ENCODE measurements at regions not wholly inside any gene's neighbourhood (a gene's known extent, or its start where the extent isn't known, plus 50 kb on each side); places are given as distances from the start of the nearest gene placed in this dataset.

DNA sequence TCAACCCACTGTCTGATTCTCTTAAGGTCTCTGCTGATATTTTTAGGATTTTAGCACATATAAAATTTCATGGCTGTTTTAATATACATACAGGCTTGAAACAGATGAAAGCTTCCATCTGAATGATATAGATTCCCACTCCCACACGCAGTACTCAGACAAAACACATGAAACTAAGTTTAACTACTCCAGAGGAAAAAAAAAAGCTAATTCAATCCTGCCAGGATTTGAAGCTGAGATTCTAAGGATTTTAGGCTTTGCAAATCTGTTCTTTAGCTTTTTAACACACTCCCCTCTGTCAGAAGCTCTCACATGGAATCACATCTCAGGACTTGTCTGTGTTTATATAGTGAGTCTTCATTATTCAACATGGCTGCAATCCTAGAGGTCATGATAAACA, 217.3 kb downstream of the BCAT1 start:
- H3K4me2 ChIP-seq (ENCODE audit: low read depth, low read length, poor library complexity, severe bottlenecking): no peak overlapping the region
- no peak overlapping the region for H3K4me3 ChIP-seq (ENCODE audit: insufficient read depth, low read length, poor library complexity, severe bottlenecking)

DNA sequence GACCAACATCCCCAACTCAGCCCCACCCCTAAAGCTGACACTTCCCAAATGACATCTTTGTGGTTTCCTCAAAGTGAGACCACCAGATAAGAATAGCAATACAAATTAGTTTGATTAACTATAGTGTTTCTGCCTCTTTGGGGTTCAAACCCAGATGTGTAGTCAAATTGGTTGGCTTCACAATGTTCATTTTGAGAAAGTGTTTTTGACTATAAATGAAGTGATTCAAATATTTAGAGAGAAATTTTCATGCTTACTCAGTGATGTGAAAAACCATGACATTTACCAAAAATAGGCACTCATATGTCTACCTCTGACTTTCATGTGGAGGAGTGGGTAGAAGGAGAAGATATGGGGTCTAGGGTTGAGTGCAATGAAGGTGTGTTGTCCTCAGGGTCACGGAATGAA, 218.4 kb downstream of the BCAT1 start:
- Histone ChIP-seq H3K9ac (ENCODE audit: low read length) (no peak overlapping the region), H2AFZ (ENCODE audit: low read depth, low read length, severe bottlenecking) (no peak overlapping the region), H3K9me3 (ENCODE audit: insufficient read depth, low read length) (no peaks in the 10 kb centered on the region), H3K27ac (ENCODE audit: low read depth, low read length) (no peak overlapping the region), H3K27me3 (ENCODE audit: low read length) (no peaks in the 10 kb centered on the region), H3K4me2 (ENCODE audit: low read depth, low read length, poor library complexity, severe bottlenecking) (no peak overlapping the region), H4K20me1 (ENCODE audit: low read depth, low read length) (no peaks in the 10 kb centered on the region), H3K36me3 (ENCODE audit: low read length) (no peaks in the 10 kb centered on the region), H3K9me2 (replicated peaks; ENCODE audit: insufficient read depth, low read length) (no peaks in the 10 kb centered on the region), H3K4me3 (ENCODE audit: insufficient read depth, low read length, poor library complexity, severe bottlenecking) (no peak overlapping the region), H3F3A (ENCODE audit: insufficient read depth) (no peaks in the 10 kb centered on the region), H3K79me2 (ENCODE audit: insufficient read depth, low read length) (no peaks in the 10 kb centered on the region)
- no peak for TF ChIP-seq EZH2phosphoT487 (conservative IDR thresholded peaks at IDR 0.05; ENCODE audit: low read length)
- TF ChIP-seq, protein P1, sequence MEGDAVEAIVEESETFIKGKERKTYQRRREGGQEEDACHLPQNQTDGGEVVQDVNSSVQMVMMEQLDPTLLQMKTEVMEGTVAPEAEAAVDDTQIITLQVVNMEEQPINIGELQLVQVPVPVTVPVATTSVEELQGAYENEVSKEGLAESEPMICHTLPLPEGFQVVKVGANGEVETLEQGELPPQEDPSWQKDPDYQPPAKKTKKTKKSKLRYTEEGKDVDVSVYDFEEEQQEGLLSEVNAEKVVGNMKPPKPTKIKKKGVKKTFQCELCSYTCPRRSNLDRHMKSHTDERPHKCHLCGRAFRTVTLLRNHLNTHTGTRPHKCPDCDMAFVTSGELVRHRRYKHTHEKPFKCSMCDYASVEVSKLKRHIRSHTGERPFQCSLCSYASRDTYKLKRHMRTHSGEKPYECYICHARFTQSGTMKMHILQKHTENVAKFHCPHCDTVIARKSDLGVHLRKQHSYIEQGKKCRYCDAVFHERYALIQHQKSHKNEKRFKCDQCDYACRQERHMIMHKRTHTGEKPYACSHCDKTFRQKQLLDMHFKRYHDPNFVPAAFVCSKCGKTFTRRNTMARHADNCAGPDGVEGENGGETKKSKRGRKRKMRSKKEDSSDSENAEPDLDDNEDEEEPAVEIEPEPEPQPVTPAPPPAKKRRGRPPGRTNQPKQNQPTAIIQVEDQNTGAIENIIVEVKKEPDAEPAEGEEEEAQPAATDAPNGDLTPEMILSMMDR (IDR thresholded peaks at IDR 0.05; ENCODE audit: insufficient read depth, low read length, poor library complexity, severe bottlenecking): no peak

More for the DNA sequence above, 217.3 kb downstream of the BCAT1 start:
- Histone ChIP-seq H3F3A (ENCODE audit: insufficient read depth) (no peaks in the 10 kb centered on the region), H3K9ac (ENCODE audit: low read length) (no peak overlapping the region), H3K36me3 (ENCODE audit: low read length) (no peaks in the 10 kb centered on the region), H3K9me2 (replicated peaks; ENCODE audit: insufficient read depth, low read length) (no peaks in the 10 kb centered on the region), H3K79me2 (ENCODE audit: insufficient read depth, low read length) (no peaks in the 10 kb centered on the region), H3K9me3 (ENCODE audit: insufficient read depth, low read length) (no peaks in the 10 kb centered on the region), H4K20me1 (ENCODE audit: low read depth, low read length) (no peaks in the 10 kb centered on the region), H2AFZ (ENCODE audit: low read depth, low read length, severe bottlenecking) (no peak overlapping the region), H3K27me3 (ENCODE audit: low read length) (no peaks in the 10 kb centered on the region), H3K27ac (ENCODE audit: low read depth, low read length) (no peak overlapping the region)
- no peak for TF ChIP-seq EZH2phosphoT487 (conservative IDR thresholded peaks at IDR 0.05; ENCODE audit: low read length)
- TF ChIP-seq, protein P1 (IDR thresholded peaks at IDR 0.05; ENCODE audit: insufficient read depth, low read length, poor library complexity, severe bottlenecking): no peak

DNA sequence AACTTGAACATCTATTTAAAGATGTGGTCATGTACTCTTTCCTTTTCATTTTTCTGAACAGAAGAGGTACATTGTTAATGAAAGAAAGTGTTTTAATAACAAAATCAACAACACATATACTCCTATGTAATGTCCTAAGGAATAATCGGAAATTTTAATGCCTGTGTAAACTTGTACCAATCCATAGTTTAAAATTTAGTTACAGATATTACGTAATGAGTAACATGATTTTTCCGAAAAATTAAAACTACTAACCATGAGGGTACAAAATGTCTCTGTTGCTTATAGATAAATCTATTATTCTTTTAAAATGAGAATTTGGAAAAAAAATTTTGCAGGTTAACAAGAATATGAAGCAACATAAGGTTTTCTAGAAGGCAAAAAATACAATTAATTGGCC, 220.1 kb downstream of the BCAT1 start:
- Histone ChIP-seq H3K9ac (ENCODE audit: low read length) (no peak overlapping the region), H3K4me3 (ENCODE audit: insufficient read depth, low read length, poor library complexity, severe bottlenecking) (no peak overlapping the region), H3K27me3 (ENCODE audit: low read length) (no peaks in the 10 kb centered on the region), H3K36me3 (ENCODE audit: low read length) (no peaks in the 10 kb centered on the region), H2AFZ (ENCODE audit: low read depth, low read length, severe bottlenecking) (no peak overlapping the region), H3K4me2 (ENCODE audit: low read depth, low read length, poor library complexity, severe bottlenecking) (no peak overlapping the region), H3K9me3 (ENCODE audit: insufficient read depth, low read length) (no peaks in the 10 kb centered on the region), H3K9me2 (replicated peaks; ENCODE audit: insufficient read depth, low read length) (no peaks in the 10 kb centered on the region), H3K79me2 (ENCODE audit: insufficient read depth, low read length) (no peaks in the 10 kb centered on the region), H3F3A (ENCODE audit: insufficient read depth) (no peaks in the 10 kb centered on the region), H3K27ac (ENCODE audit: low read depth, low read length) (no peak overlapping the region), H4K20me1 (ENCODE audit: low read depth, low read length) (no peaks in the 10 kb centered on the region)
- TF ChIP-seq, protein P1 (IDR thresholded peaks at IDR 0.05; ENCODE audit: insufficient read depth, low read length, poor library complexity, severe bottlenecking): no peak

DNA sequence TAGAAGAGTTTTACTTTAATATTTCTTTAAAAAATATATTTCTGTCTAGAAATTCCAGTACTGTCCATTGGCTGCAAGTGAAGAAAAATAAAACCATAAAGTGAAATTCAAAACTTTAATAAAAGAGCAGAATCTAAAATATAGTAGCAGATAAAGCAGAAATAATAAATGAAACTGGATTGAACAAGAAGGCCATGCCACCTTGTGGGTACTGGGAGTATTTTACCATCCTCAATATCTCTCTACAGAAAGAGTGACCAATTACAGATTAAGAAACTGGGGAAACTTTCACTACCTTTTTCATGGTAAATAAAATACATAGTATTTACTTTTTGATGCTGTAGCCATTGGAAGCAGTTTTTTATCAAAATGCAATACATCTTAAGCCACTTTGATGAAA, 220.5 kb downstream of the BCAT1 start:
- H3K36me3 ChIP-seq (ENCODE audit: low read length): no peaks in the 10 kb centered on the region
- no peak overlapping the region for H3K4me2 ChIP-seq (ENCODE audit: low read depth, low read length, poor library complexity, severe bottlenecking)
- no peak overlapping the region for H2AFZ ChIP-seq (ENCODE audit: low read depth, low read length, severe bottlenecking)
- H3F3A ChIP-seq (ENCODE audit: insufficient read depth): no peaks in the 10 kb centered on the region
- H3K79me2 ChIP-seq (ENCODE audit: insufficient read depth, low read length): no peaks in the 10 kb centered on the region
- no peaks in the 10 kb centered on the region for H3K27me3 ChIP-seq (ENCODE audit: low read length)
- H3K4me3 ChIP-seq (ENCODE audit: insufficient read depth, low read length, poor library complexity, severe bottlenecking): no peak overlapping the region
- TF ChIP-seq EZH2phosphoT487 (conservative IDR thresholded peaks at IDR 0.05; ENCODE audit: low read length): no peak
- TF ChIP-seq, protein P1 (IDR thresholded peaks at IDR 0.05; ENCODE audit: insufficient read depth, low read length, poor library complexity, severe bottlenecking): peak; percentile 27
- no peaks in the 10 kb centered on the region for H3K9me2 ChIP-seq (replicated peaks; ENCODE audit: insufficient read depth, low read length)
- H3K9me3 ChIP-seq (ENCODE audit: insufficient read depth, low read length): no peaks in the 10 kb centered on the region
- no peak overlapping the region for H3K27ac ChIP-seq (ENCODE audit: low read depth, low read length)
- no peaks in the 10 kb centered on the region for H4K20me1 ChIP-seq (ENCODE audit: low read depth, low read length)
- no peak overlapping the region for H3K9ac ChIP-seq (ENCODE audit: low read length)
